ENCODE measurements at regions not wholly inside any gene's neighbourhood (a gene's known extent, or its start where the extent isn't known, plus 50 kb on each side); places are given as distances from the start of the nearest gene placed in this dataset.

DNA sequence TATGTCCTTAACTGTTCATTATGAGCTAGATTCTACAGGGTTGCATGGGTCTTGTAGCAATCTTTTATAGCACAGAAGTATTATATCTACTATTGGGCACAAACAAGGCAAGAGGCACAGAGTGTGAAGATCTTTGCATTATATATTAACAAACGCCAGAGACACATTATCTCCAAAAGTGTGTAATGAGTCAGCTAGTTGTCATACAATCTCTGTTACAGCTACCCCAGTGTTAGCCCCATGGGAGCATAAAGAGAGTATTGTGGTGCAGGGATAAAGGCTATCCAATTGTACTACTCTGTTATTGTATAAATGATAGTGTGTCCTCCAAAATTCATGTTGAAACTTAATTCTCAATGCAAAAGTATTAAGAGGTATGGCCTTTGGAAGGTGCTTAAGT lies 148.4 kb upstream of the RIMS1 start:
- intact Hi-C loops (cut with DNase I; ENCODE audit: low total_unique reads): no loop called here

DNA sequence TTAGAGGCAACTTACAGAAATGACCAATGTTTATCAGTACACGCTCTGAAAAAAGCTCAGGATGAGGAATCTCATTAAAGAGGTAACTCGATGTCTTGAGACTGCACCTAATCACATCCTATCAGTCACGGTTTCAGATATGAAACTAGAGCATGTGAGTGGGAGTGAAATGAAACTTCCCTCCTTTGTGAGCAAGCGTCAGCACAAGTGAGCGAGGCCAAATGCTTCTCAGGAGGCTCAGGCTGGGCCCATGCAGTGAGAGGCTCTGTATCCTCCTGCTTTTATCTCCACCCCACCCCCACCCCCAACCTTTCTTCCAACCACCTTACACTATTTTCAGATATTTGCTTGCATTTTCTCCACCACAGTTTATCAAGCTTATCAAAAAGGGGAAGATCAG lies 140.8 kb upstream of the RIMS1 start:
- no peaks in the 10 kb centered on the region for H3K36me3 ChIP-seq
- no peaks in the 10 kb centered on the region for H3K27me3 ChIP-seq
- no peak overlapping the region for H3K27ac ChIP-seq
- no peaks in the 10 kb centered on the region for H3K4me1 ChIP-seq
- TF ChIP-seq, protein P1, sequence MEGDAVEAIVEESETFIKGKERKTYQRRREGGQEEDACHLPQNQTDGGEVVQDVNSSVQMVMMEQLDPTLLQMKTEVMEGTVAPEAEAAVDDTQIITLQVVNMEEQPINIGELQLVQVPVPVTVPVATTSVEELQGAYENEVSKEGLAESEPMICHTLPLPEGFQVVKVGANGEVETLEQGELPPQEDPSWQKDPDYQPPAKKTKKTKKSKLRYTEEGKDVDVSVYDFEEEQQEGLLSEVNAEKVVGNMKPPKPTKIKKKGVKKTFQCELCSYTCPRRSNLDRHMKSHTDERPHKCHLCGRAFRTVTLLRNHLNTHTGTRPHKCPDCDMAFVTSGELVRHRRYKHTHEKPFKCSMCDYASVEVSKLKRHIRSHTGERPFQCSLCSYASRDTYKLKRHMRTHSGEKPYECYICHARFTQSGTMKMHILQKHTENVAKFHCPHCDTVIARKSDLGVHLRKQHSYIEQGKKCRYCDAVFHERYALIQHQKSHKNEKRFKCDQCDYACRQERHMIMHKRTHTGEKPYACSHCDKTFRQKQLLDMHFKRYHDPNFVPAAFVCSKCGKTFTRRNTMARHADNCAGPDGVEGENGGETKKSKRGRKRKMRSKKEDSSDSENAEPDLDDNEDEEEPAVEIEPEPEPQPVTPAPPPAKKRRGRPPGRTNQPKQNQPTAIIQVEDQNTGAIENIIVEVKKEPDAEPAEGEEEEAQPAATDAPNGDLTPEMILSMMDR (IDR thresholded peaks at IDR 0.05): no peak
- TF ChIP-seq POLR2AphosphoS5 (IDR thresholded peaks at IDR 0.05) (no peak), POLR2A (IDR thresholded peaks at IDR 0.05) (no peak)
- no peak for DNase-seq (ENCODE audit: low spot score in 2 of 2)
- H3K9me3 ChIP-seq: no peaks in the 10 kb centered on the region
- intact Hi-C loops (cut with DNase I; ENCODE audit: low total_unique reads): no loop called here
- H3K4me3 ChIP-seq: no peak overlapping the region

More for the DNA sequence above, 148.4 kb upstream of the RIMS1 start:
- Histone ChIP-seq H3K9me3 (no peaks in the 10 kb centered on the region), H3K4me3 (no peak overlapping the region), H3K27me3 (no peaks in the 10 kb centered on the region), H3K27ac (no peak overlapping the region), H3K36me3 (no peaks in the 10 kb centered on the region), H3K4me1 (no peaks in the 10 kb centered on the region)
- TF ChIP-seq POLR2AphosphoS5 (IDR thresholded peaks at IDR 0.05) (no peak), POLR2A (IDR thresholded peaks at IDR 0.05) (no peak)
- TF ChIP-seq, protein P1 (IDR thresholded peaks at IDR 0.05): no peak
- no peak for DNase-seq (ENCODE audit: low spot score in 2 of 2)

DNA sequence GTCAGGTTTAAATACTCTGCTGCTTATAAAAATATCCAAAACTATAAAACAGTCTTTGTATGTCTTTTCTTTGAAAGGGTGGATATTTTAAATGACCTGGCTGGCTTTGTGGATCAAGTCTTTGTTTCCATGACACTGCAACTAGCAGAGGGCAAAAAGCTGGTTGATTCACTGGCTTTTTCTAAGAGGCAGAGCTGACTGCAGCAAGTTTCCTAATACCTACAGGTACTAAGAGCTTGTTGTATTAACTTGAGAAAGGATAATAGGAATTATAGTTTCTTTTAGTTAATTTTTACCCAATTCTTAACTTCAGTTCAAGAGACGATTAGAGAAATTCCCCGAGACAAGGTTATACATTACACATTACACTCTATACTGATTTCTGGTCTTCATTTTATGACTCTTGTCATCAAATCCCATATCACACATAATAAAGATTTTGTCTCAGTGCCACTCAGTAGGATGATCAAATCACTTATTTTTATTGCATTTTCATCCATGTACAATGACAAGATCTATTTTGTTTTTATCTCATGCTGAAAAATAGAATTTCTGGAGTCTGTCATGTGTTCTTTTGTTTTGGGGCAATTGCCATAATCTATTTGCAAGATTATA lies 120.1 kb upstream of the RIMS1 start:
- H3K4me3 ChIP-seq: no peak overlapping the region
- H3K9me3 ChIP-seq: no peaks in the 10 kb centered on the region
- H3K36me3 ChIP-seq: no peaks in the 10 kb centered on the region
- no peak for TF ChIP-seq POLR2AphosphoS5 (IDR thresholded peaks at IDR 0.05)
- DNase-seq (ENCODE audit: low spot score in 2 of 2): no peak
- intact Hi-C loops (cut with DNase I; ENCODE audit: low total_unique reads): no loop called here
- no peak overlapping the region for H3K27ac ChIP-seq
- H3K27me3 ChIP-seq: no peaks in the 10 kb centered on the region
- H3K4me1 ChIP-seq: no peaks in the 10 kb centered on the region

DNA sequence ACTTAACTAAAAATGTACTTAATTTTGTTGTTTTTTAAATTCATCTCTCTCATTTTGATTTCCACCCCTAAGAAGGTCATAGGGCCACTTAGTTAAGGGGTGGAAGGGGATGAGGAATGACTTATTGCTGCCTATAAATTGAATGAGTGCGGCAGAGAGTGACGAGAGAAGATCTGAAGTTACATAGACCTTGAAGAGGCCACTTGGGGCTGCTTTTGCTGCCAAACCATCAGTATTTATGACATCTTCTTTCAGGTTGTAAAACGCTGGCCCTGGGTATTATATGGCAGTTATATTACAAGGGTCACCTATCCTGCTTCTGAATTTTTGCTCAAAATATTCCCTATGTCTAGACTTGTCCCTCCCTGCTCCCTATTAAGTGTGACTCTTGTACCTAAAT lies 119.6 kb upstream of the RIMS1 start:
- no peaks in the 10 kb centered on the region for H3K27me3 ChIP-seq
- no peaks in the 10 kb centered on the region for H3K9me3 ChIP-seq
- no peak for DNase-seq (ENCODE audit: low spot score in 2 of 2)
- no peaks in the 10 kb centered on the region for H3K4me1 ChIP-seq
- intact Hi-C loops (cut with DNase I; ENCODE audit: low total_unique reads): no loop called here
- TF ChIP-seq, protein P1 (IDR thresholded peaks at IDR 0.05): no peak
- no peak for TF ChIP-seq POLR2A (IDR thresholded peaks at IDR 0.05)
- TF ChIP-seq POLR2AphosphoS5 (IDR thresholded peaks at IDR 0.05): no peak
- H3K4me3 ChIP-seq: no peak overlapping the region
- H3K27ac ChIP-seq: no peak overlapping the region
- H3K36me3 ChIP-seq: no peaks in the 10 kb centered on the region

DNA sequence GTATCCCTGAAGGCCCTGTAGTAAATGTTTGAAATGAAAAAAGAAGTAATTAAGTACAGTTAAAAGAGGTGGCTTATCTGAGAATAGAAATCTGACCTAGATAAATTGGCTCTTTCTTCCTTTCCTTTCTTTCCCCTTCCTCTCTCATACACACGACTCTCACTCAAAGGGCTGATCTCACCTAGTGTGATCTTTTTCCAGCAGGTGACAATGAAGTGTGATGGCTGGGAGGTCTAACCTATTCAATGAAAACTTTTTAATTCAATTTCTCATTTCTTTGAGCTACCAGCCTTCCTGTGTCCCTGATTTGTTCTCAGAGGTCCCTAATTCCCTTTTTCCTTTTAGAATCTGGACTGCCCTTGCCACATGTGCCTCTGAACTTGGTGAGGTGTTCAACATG lies 118.0 kb upstream of the RIMS1 start:
- intact Hi-C loops (cut with DNase I; ENCODE audit: low total_unique reads): no loop called here
- Histone ChIP-seq H3K4me3 (no peak overlapping the region), H3K36me3 (no peaks in the 10 kb centered on the region), H3K9me3 (no peaks in the 10 kb centered on the region), H3K27me3 (no peaks in the 10 kb centered on the region), H3K27ac (no peak overlapping the region), H3K4me1 (no peaks in the 10 kb centered on the region)
- TF ChIP-seq POLR2AphosphoS5 (IDR thresholded peaks at IDR 0.05) (no peak), POLR2A (IDR thresholded peaks at IDR 0.05) (no peak)
- TF ChIP-seq, protein P1 (IDR thresholded peaks at IDR 0.05): no peak
- no peak for DNase-seq (ENCODE audit: low spot score in 2 of 2)

DNA sequence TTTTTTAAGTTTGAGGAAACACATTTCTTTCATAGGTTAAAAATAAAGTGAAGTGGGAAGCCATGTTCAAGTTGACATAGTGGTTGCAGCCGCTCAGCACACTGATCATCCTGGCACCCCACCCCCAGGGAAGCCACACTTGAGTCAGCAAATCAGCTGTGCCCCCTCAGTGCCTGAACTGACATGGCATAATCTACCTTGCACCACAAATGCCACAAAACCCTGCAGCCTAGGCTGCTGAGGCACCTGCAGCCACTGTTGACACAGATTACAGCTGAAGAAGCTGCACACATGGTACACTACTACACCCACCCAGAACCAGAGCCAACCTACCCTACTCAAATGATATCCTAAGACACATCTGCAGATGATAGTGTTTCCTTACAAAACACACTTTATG lies 77.5 kb upstream of the RIMS1 start:
- TF ChIP-seq POLR2AphosphoS5 (IDR thresholded peaks at IDR 0.05) (no peak), POLR2A (IDR thresholded peaks at IDR 0.05) (no peak)
- TF ChIP-seq, protein P1 (IDR thresholded peaks at IDR 0.05): no peak
- DNase-seq (ENCODE audit: low spot score in 2 of 2): no peak
- H3K4me1 ChIP-seq: no peaks in the 10 kb centered on the region
- H3K4me3 ChIP-seq: no peak overlapping the region
- peaks cover 13 to 38% of the 10 kb centered on the region in 2 donors for H3K9me3 ChIP-seq
- no peak overlapping the region for H3K27ac ChIP-seq
- intact Hi-C loops (cut with DNase I; ENCODE audit: low total_unique reads): no loop called here
- no peaks in the 10 kb centered on the region for H3K36me3 ChIP-seq
- no peaks in the 10 kb centered on the region for H3K27me3 ChIP-seq

All from breast epithelium (tissue), 4 donors.